Prostate gland (tissue), 2 donors: ENCODE measurements at regions not wholly inside any gene's neighbourhood (a gene's known extent, or its start where the extent isn't known, plus 50 kb on each side); places are given as distances from the start of the nearest gene placed in this dataset.
"Not testable (repeated sequence)": the region's sequence is repeated elsewhere in the genome, so short reads cannot be mapped to it uniquely, and the experiment has no call there.

Experiments
- DNase-seq: peaks from one replicate; pipeline ENCODE4 v3.0.0-alpha.2; 2019; ENCODE audit warnings: low spot score
- H3K27ac ChIP-seq, 2 donors: fragments of 200-600 bp; sonication (generic); 2 replicates each; pipeline ENCODE4 v1.5.1; 2017 to 2019
- H3K27me3 ChIP-seq: fragments of 200-600 bp; sonication (generic); replicated peaks from 2 replicates; pipeline ENCODE4 v1.5.1; 2019; ENCODE audit not compliant: insufficient read depth
- H3K36me3 ChIP-seq, 2 donors: fragments of 200-600 bp; sonication (generic); 1 replicate in 1 of 2; 2 replicates in 1 of 2; pipeline versions ENCODE4 v1.5.1 to v1.8.1; 2017 to 2019
- H3K4me1 ChIP-seq: fragments of 200-600 bp; sonication (generic); replicated peaks from 2 replicates; pipeline ENCODE4 v1.5.1; 2019
- H3K4me3 ChIP-seq, 2 donors: fragments of 200-600 bp; sonication (generic); 2 replicates each; pipeline ENCODE4 v1.5.1; 2017 to 2019
- H3K9me3 ChIP-seq: fragments of 200-600 bp; sonication (generic); 2 replicates; pipeline ENCODE4 v1.5.1; 2017
- CTCF ChIP-seq, 4 experiments: fragments of 200-600 bp in 2 of 4; fragments of 450-650 bp in 2 of 4; sonication (generic) in 2 of 4; IDR thresholded peaks; 1 replicate in 3 of 4; 2 replicates in 1 of 4; pipeline ENCODE4 v1.5.1; 2016 to 2019; ENCODE audit warnings: antibody characterized with exemption in 4 of 4, mild to moderate bottlenecking in 2 of 4, moderate library complexity in 2 of 4
- POLR2A ChIP-seq: fragments of 450-650 bp; IDR thresholded peaks from one replicate; pipeline ENCODE4 v1.6.1; 2016; ENCODE audit warnings: antibody characterized with exemption, mild to moderate bottlenecking
- POLR2AphosphoS5 ChIP-seq: sonication (generic); formaldehyde crosslinking; IDR thresholded peaks from one replicate; pipeline ENCODE4 v1.6.1; 2017; ENCODE audit warnings: antibody characterized with exemption
- WGBS: methylation state at CpG from one replicate; pipeline ENCODE4 v1.1.5; 2018; 5-methylcytosine and 5-hydroxymethylcytosine counted together
- intact Hi-C: fragments of 100-400 bp; cut with DNase I; formaldehyde crosslinking; loops from one replicate; pipeline ENCODE4 v1.14.2; 2022

GRCh38 chr5:18465833-18466681 is 831.8 kb downstream of the TAF11L14 start:
- no peaks in the 10 kb centered on the region for H3K4me1 ChIP-seq
- H3K27ac ChIP-seq: no peak overlapping the region
- 46% methylated on average over 11 of the region's 11 CpGs for WGBS
- no peaks in the 10 kb centered on the region for H3K36me3 ChIP-seq
- no peaks in the 10 kb centered on the region for H3K9me3 ChIP-seq
- intact Hi-C loops: no loop called here
- peak; percentile 26 for DNase-seq
- no peak overlapping the region for H3K4me3 ChIP-seq
- no peak for TF ChIP-seq POLR2A
- TF ChIP-seq CTCF (IDR thresholded peaks at IDR 0.05): peak in 3 of 4 experiments; percentile 22 to 45 (median 28)
- H3K27me3 ChIP-seq: no peaks in the 10 kb centered on the region

- no peaks in the 10 kb centered on the region for H3K4me1 ChIP-seq
- TF ChIP-seq CTCF (IDR thresholded peaks at IDR 0.05) (no peak), POLR2AphosphoS5 (no peak), POLR2A (no peak)
- H3K36me3 ChIP-seq: no peaks in the 10 kb centered on the region
- no peaks in the 10 kb centered on the region for H3K27me3 ChIP-seq
- H3K4me3 ChIP-seq: no peak overlapping the region
- WGBS: 42% methylated on average over 1 of the region's 1 CpG
- H3K27ac ChIP-seq: no peak overlapping the region
- DNase-seq: no peak
- intact Hi-C loops: no loop called here
- H3K9me3 ChIP-seq: no peaks in the 10 kb centered on the region
Observed at GRCh38 chr5:18466731-18467130, 832.5 kb downstream of the TAF11L14 start.

- H3K27ac ChIP-seq, intact Hi-C loops, DNase-seq, H3K4me1 ChIP-seq, H3K4me3 ChIP-seq, H3K36me3 ChIP-seq, H3K27me3 ChIP-seq, H3K9me3 ChIP-seq: not testable (repeated sequence)
- 96% methylated on average over 15 of the region's 15 CpGs for WGBS
Observed at GRCh38 chr5:18471791-18472190, 837.5 kb downstream of the TAF11L14 start.

- no peak for DNase-seq
- 31% methylated on average over 3 of the region's 3 CpGs for whole genome bisulfite sequencing
- Histone ChIP-seq H3K9me3 (no peaks in the 10 kb centered on the region), H3K27me3 (no peaks in the 10 kb centered on the region), H3K4me3 (no peak overlapping the region), H3K36me3 (no peaks in the 10 kb centered on the region), H3K27ac (no peak overlapping the region), H3K4me1 (no peaks in the 10 kb centered on the region)
- no peak for TF ChIP-seq POLR2AphosphoS5
- TF ChIP-seq POLR2A: no peak
- no peak for TF ChIP-seq CTCF (IDR thresholded peaks at IDR 0.05)
- intact Hi-C loops: no loop called here
Observed at GRCh38 chr5:18483451-18483850, 849.2 kb downstream of the TAF11L14 start.

- no peaks in the 10 kb centered on the region for H3K4me1 ChIP-seq
- WGBS: 38% methylated on average over 4 of the region's 4 CpGs
- intact Hi-C loops: no loop called here
- H3K9me3 ChIP-seq: no peaks in the 10 kb centered on the region
- H3K4me3 ChIP-seq: no peak overlapping the region
- no peak for DNase-seq
- no peaks in the 10 kb centered on the region for H3K36me3 ChIP-seq
- H3K27me3 ChIP-seq: no peaks in the 10 kb centered on the region
- TF ChIP-seq POLR2AphosphoS5 (no peak), CTCF (IDR thresholded peaks at IDR 0.05) (no peak), POLR2A (no peak)
- no peak overlapping the region for H3K27ac ChIP-seq
Observed at GRCh38 chr5:18487928-18488480, 853.7 kb downstream of the TAF11L14 start.
